AG20443 (cell line): ENCODE measurements at regions not wholly inside any gene's neighbourhood (a gene's known extent, or its start where the extent isn't known, plus 50 kb on each side); places are given as distances from the start of the nearest gene placed in this dataset.
A peak's percentile ranks its signal among the peaks of the same experiment; 100 is the strongest.

Experiments used
- DNase-seq: peaks from one replicate; pipeline ENCODE4 v3.0.0; 2012; ENCODE audit warnings: low spot score, mixed read lengths

- no peak for DNase-seq
These were observed 916.7 kb downstream of the TECRL start for GRCh38 chr4:63492515-63492914.

- DNase-seq: no peak
These were observed 944.9 kb downstream of the TECRL start for GRCh38 chr4:63464393-63464792.

GRCh38 chr4:63460075-63460474 is 949.2 kb downstream of the TECRL start:
- DNase-seq: no peak

GRCh38 chr4:63459329-63459728 is 949.9 kb downstream of the TECRL start:
- no peak for DNase-seq

GRCh38 chr4:63458010-63458409 is 951.2 kb downstream of the TECRL start:
- DNase-seq: no peak

GRCh38 chr4:63440236-63440635 is 969.0 kb downstream of the TECRL start:
- no peak for DNase-seq

- no peak for DNase-seq
These were observed 979.1 kb downstream of the TECRL start for GRCh38 chr4:63430105-63430504.

- no peak for DNase-seq
These were observed 1013.0 kb downstream of the TECRL start for GRCh38 chr4:63396269-63396668.

- no peak for DNase-seq
These were observed 1015.7 kb downstream of the TECRL start for GRCh38 chr4:63393544-63393943.

- DNase-seq: no peak
These were observed 1029.3 kb downstream of the TECRL start for GRCh38 chr4:63379750-63380522.

GRCh38 chr4:63371001-63371400 is 1038.2 kb downstream of the TECRL start:
- no peak for DNase-seq

- no peak for DNase-seq
These were observed 1047.6 kb downstream of the TECRL start for GRCh38 chr4:63361628-63362027.

GRCh38 chr4:63361066-63361465 is 1048.2 kb downstream of the TECRL start:
- DNase-seq: no peak

GRCh38 chr4:63349674-63350025 is 1059.6 kb downstream of the TECRL start:
- no peak for DNase-seq

- peak; percentile 4 for DNase-seq
These were observed 1060.2 kb downstream of the TECRL start for GRCh38 chr4:63348735-63349673.

GRCh38 chr4:63325140-63325539 is 1084.1 kb downstream of the TECRL start:
- no peak for DNase-seq

GRCh38 chr4:63316633-63317032 is 1092.6 kb downstream of the TECRL start:
- DNase-seq: no peak

GRCh38 chr4:63315651-63316050 is 1093.6 kb downstream of the TECRL start:
- DNase-seq: no peak

- no peak for DNase-seq
These were observed 1100.6 kb downstream of the TECRL start for GRCh38 chr4:63308697-63309096.

GRCh38 chr4:63302792-63303191 is 1106.5 kb downstream of the TECRL start:
- no peak for DNase-seq

- DNase-seq: no peak
These were observed 1107.2 kb downstream of the TECRL start for GRCh38 chr4:63302078-63302477.

GRCh38 chr4:63296773-63297172 is 1112.5 kb downstream of the TECRL start:
- DNase-seq: no peak

GRCh38 chr4:63275491-63275890 is 1133.8 kb downstream of the TECRL start:
- DNase-seq: no peak
